HUES6 (cell line): ENCODE measurements at regions not wholly inside any gene's neighbourhood (a gene's known extent, or its start where the extent isn't known, plus 50 kb on each side); places are given as distances from the start of the nearest gene placed in this dataset.

Source experiments
- H3K27ac ChIP-seq: 2 replicates; pipeline ENCODE4 v1.7.0; 2013; ENCODE audit warnings: low read depth, mild to moderate bottlenecking, low read length, inconsistent platforms
- H3K27me3 ChIP-seq: 2 replicates; pipeline ENCODE4 v1.6.1; 2013; ENCODE audit warnings: low read length; ENCODE audit not compliant: control insufficient read depth, insufficient read depth
- H3K36me3 ChIP-seq: 2 replicates; pipeline ENCODE4 v1.6.1; 2013; ENCODE audit warnings: low read length; ENCODE audit not compliant: control insufficient read depth, insufficient read depth
- H3K4me1 ChIP-seq: 2 replicates; pipeline ENCODE4 v1.6.1; 2013; ENCODE audit warnings: low read length; ENCODE audit not compliant: control insufficient read depth, insufficient read depth
- H3K4me3 ChIP-seq: 2 replicates; pipeline ENCODE4 v1.5.1; 2013; ENCODE audit warnings: low read depth, low read length
- H3K9ac ChIP-seq: one replicate; pipeline ENCODE4 v1.6.1; 2013; ENCODE audit warnings: mild to moderate bottlenecking, low read length
- H3K9me3 ChIP-seq: 2 replicates; pipeline ENCODE4 v1.6.1; 2013; ENCODE audit warnings: low read depth, low read length; ENCODE audit not compliant: control insufficient read depth, insufficient read depth

- Histone ChIP-seq H3K36me3 (no peaks in the 10 kb centered on the region), H3K9me3 (peaks cover 5% of the 10 kb centered on the region; the same call in 1 of the 2 replicates), H3K4me1 (0 out of 2 replicates have a peak, but pooled peaks cover 6% of the 10 kb centered on the region), H3K4me3 (no peak overlapping the region), H3K27ac (no peak overlapping the region), H3K27me3 (no peaks in the 10 kb centered on the region), H3K9ac (no peak overlapping the region)
Observed at GRCh38 chr1:59094001-59094400, 202.9 kb upstream of the FGGY start.

- Histone ChIP-seq H3K36me3 (no peaks in the 10 kb centered on the region), H3K9me3 (peaks cover 8% of the 10 kb centered on the region), H3K27ac (no peak overlapping the region), H3K9ac (no peak overlapping the region), H3K27me3 (no peaks in the 10 kb centered on the region), H3K4me3 (no peak overlapping the region), H3K4me1 (no peaks in the 10 kb centered on the region)
Observed at GRCh38 chr1:59096501-59096900, 200.4 kb upstream of the FGGY start.

- Histone ChIP-seq H3K4me1 (no peaks in the 10 kb centered on the region), H3K4me3 (no peak overlapping the region), H3K27ac (no peak overlapping the region), H3K9ac (no peak overlapping the region), H3K9me3 (peaks cover 14% of the 10 kb centered on the region), H3K36me3 (no peaks in the 10 kb centered on the region), H3K27me3 (no peaks in the 10 kb centered on the region)
Observed at GRCh38 chr1:59098655-59099054, 198.2 kb upstream of the FGGY start.

GRCh38 chr1:59100708-59101374 lies 196.1 kb upstream of the FGGY start:
- no peak overlapping the region for H3K9ac ChIP-seq
- no peak overlapping the region for H3K27ac ChIP-seq
- H3K36me3 ChIP-seq = no peaks in the 10 kb centered on the region
- H3K4me1 ChIP-seq = no peaks in the 10 kb centered on the region
- no peak overlapping the region for H3K4me3 ChIP-seq
- peaks cover 14% of the 10 kb centered on the region for H3K9me3 ChIP-seq
- no peaks in the 10 kb centered on the region for H3K27me3 ChIP-seq

- Histone ChIP-seq H3K9me3 (peaks cover 14% of the 10 kb centered on the region), H3K9ac (no peak overlapping the region), H3K4me3 (no peak overlapping the region), H3K27me3 (no peaks in the 10 kb centered on the region), H3K27ac (no peak overlapping the region), H3K4me1 (no peaks in the 10 kb centered on the region), H3K36me3 (no peaks in the 10 kb centered on the region)
Observed at GRCh38 chr1:59101518-59101917, 195.4 kb upstream of the FGGY start.

GRCh38 chr1:59103457-59103856 lies 193.4 kb upstream of the FGGY start:
- peaks cover 14% of the 10 kb centered on the region for H3K9me3 ChIP-seq
- no peaks in the 10 kb centered on the region for H3K27me3 ChIP-seq
- no peaks in the 10 kb centered on the region for H3K36me3 ChIP-seq
- no peak overlapping the region for H3K9ac ChIP-seq
- no peak overlapping the region for H3K27ac ChIP-seq
- no peak overlapping the region for H3K4me3 ChIP-seq
- peaks cover 12% of the 10 kb centered on the region for H3K4me1 ChIP-seq

- Histone ChIP-seq H3K4me1 (peaks cover 12% of the 10 kb centered on the region), H3K27me3 (no peaks in the 10 kb centered on the region), H3K36me3 (no peaks in the 10 kb centered on the region), H3K27ac (no peak overlapping the region), H3K9me3 (peaks cover 14% of the 10 kb centered on the region), H3K9ac (no peak overlapping the region), H3K4me3 (no peak overlapping the region)
Observed at GRCh38 chr1:59104191-59104760, 192.6 kb upstream of the FGGY start.

GRCh38 chr1:59105548-59106507 lies 191.1 kb upstream of the FGGY start:
- H3K4me3 ChIP-seq = no peak overlapping the region
- peaks cover 12% of the 10 kb centered on the region for H3K9me3 ChIP-seq
- H3K27me3 ChIP-seq = no peaks in the 10 kb centered on the region
- no peak overlapping the region for H3K27ac ChIP-seq
- H3K36me3 ChIP-seq = no peaks in the 10 kb centered on the region
- H3K9ac ChIP-seq = no peak overlapping the region
- peaks cover 12% of the 10 kb centered on the region for H3K4me1 ChIP-seq

GRCh38 chr1:59107516-59107915 lies 189.4 kb upstream of the FGGY start:
- Histone ChIP-seq H3K9me3 (no peaks in the 10 kb centered on the region), H3K36me3 (no peaks in the 10 kb centered on the region), H3K27me3 (no peaks in the 10 kb centered on the region), H3K4me1 (peaks cover 12% of the 10 kb centered on the region), H3K27ac (no peak overlapping the region), H3K4me3 (no peak overlapping the region), H3K9ac (no peak overlapping the region)

- Histone ChIP-seq H3K27ac (no peak overlapping the region), H3K9me3 (no peaks in the 10 kb centered on the region), H3K36me3 (no peaks in the 10 kb centered on the region), H3K9ac (no peak overlapping the region), H3K4me1 (peaks cover 12% of the 10 kb centered on the region), H3K27me3 (no peaks in the 10 kb centered on the region), H3K4me3 (no peak overlapping the region)
Observed at GRCh38 chr1:59107916-59108315, 189.0 kb upstream of the FGGY start.
